NCI-H1436 (cell line): ENCODE measurements at regions not wholly inside any gene's neighbourhood (a gene's known extent, or its start where the extent isn't known, plus 50 kb on each side); places are given as distances from the start of the nearest gene placed in this dataset.
"Not testable (repeated sequence)": the region's sequence is repeated elsewhere in the genome, so short reads cannot be mapped to it uniquely, and the experiment has no call there.

ENCODE experiments used
- DNase-seq: peaks from one replicate; lab custom pipeline; 2025; lab: John Stamatoyannopoulos, UW

- DNase-seq, result no peak
Measured at GRCh38 chr16:35102780-35103403, 1643.5 kb downstream of the TP53TG3F start.

- DNase-seq, result not testable (repeated sequence)
Measured at GRCh38 chr16:35111772-35112171, 1652.4 kb downstream of the TP53TG3F start.

- no peak for DNase-seq
Measured at GRCh38 chr16:35131429-35131828, 1672.0 kb downstream of the TP53TG3F start.

- DNase-seq, result no peak
Measured at GRCh38 chr16:35134471-35134870, 1675.1 kb downstream of the TP53TG3F start.

GRCh38 chr16:35140293-35140986 lies 1681.0 kb downstream of the TP53TG3F start:
- no peak for DNase-seq

- DNase-seq, result no peak
Measured at GRCh38 chr16:35141303-35141702, 1681.9 kb downstream of the TP53TG3F start.

GRCh38 chr16:35142147-35142808 lies 1682.9 kb downstream of the TP53TG3F start:
- no peak for DNase-seq

GRCh38 chr16:35142809-35143192 lies 1683.4 kb downstream of the TP53TG3F start:
- no peak for DNase-seq

GRCh38 chr16:35144212-35144932 lies 1685.0 kb downstream of the TP53TG3F start:
- DNase-seq, result no peak

- no peak for DNase-seq
Measured at GRCh38 chr16:35146031-35146710, 1686.8 kb downstream of the TP53TG3F start.

- no peak for DNase-seq
Measured at GRCh38 chr16:35146723-35147458, 1687.5 kb downstream of the TP53TG3F start.

- no peak for DNase-seq
Measured at GRCh38 chr16:35147556-35148504, 1688.4 kb downstream of the TP53TG3F start.

- no peak for DNase-seq
Measured at GRCh38 chr16:35148748-35149147, 1689.3 kb downstream of the TP53TG3F start.

GRCh38 chr16:35149550-35149949 lies 1690.1 kb downstream of the TP53TG3F start:
- no peak for DNase-seq

GRCh38 chr16:35150805-35151312 lies 1691.4 kb downstream of the TP53TG3F start:
- DNase-seq, result no peak

- no peak for DNase-seq
Measured at GRCh38 chr16:35152067-35152627, 1692.7 kb downstream of the TP53TG3F start.

GRCh38 chr16:35154627-35155026 lies 1695.2 kb downstream of the TP53TG3F start:
- DNase-seq, result no peak

GRCh38 chr16:35157549-35157948 lies 1698.1 kb downstream of the TP53TG3F start:
- not testable (repeated sequence) for DNase-seq

GRCh38 chr16:35169324-35169723 lies 1709.9 kb downstream of the TP53TG3F start:
- not testable (repeated sequence) for DNase-seq
